Ishikawa (cell line): ENCODE measurements at regions not wholly inside any gene's neighbourhood (a gene's known extent, or its start where the extent isn't known, plus 50 kb on each side); places are given as distances from the start of the nearest gene placed in this dataset.

Source experiments
- EGR1 ChIP-seq: IDR thresholded peaks from 2 replicates; pipeline ENCODE4 v1.6.1; 2012
- EP300 ChIP-seq: IDR thresholded peaks from 2 replicates; pipeline ENCODE4 v1.6.1; 2012; ENCODE audit warnings: borderline replicate concordance
- MAX ChIP-seq: IDR thresholded peaks from 2 replicates; pipeline ENCODE4 v1.6.1; 2012
- RAD21 ChIP-seq: IDR thresholded peaks from 2 replicates; pipeline ENCODE4 v1.6.1; 2012; ENCODE audit warnings: low read depth
- TAF1 ChIP-seq: IDR thresholded peaks from 2 replicates; pipeline ENCODE4 v1.6.1; 2012; ENCODE audit warnings: low read depth, mild to moderate bottlenecking
- YY1 ChIP-seq: IDR thresholded peaks from 2 replicates; pipeline ENCODE4 v1.6.1; 2012; ENCODE audit warnings: low read depth
- ZBTB7A ChIP-seq: IDR thresholded peaks from 2 replicates; pipeline ENCODE4 v1.6.1; 2012; ENCODE audit warnings: low read depth

- TF ChIP-seq EP300 (no peak), MAX (no peak), TAF1 (no peak), EGR1 (no peak), RAD21 (no peak), YY1 (no peak), ZBTB7A (no peak)
Observed at GRCh38 chr19:5211217-5211822, 129.3 kb downstream of the PTPRS start.
